Neural progenitor cell (in vitro differentiated cells): ENCODE measurements at regions not wholly inside any gene's neighbourhood (a gene's known extent, or its start where the extent isn't known, plus 50 kb on each side); places are given as distances from the start of the nearest gene placed in this dataset.

ENCODE experiments used
- EZH2 ChIP-seq: fragments of 200-600 bp; sonication (generic); IDR thresholded peaks from 2 replicates; pipeline ENCODE4 v1.6.1; 2017; ENCODE audit warnings: antibody characterized with exemption, mild to moderate bottlenecking, moderate library complexity
- TF ChIP-seq, protein P1 (sequence below): fragments of 200-600 bp; sonication (generic); IDR thresholded peaks from 2 replicates; pipeline ENCODE4 v1.5.1; 2017; ENCODE audit warnings: antibody characterized with exemption, mild to moderate bottlenecking

DNA sequence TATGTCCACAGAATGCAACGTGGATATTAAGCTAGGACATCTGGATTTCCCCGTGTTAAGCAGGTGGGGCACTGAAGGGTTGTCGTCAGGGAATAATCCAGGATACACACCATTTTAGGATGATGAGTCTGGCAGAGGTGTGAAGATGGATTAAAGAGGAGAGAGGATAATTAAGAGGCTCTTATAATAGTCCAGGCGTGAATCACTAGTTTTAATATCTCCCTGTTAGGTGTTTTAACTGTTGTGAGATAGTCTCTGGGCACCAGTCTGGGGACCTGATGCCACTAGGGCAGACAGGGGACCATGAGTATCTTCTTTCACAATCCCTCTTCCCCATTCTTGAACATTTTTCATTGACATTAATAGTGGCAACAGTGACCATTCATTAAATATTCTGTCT lies 216.7 kb downstream of the TBX5 start:
- TF ChIP-seq, protein P1, sequence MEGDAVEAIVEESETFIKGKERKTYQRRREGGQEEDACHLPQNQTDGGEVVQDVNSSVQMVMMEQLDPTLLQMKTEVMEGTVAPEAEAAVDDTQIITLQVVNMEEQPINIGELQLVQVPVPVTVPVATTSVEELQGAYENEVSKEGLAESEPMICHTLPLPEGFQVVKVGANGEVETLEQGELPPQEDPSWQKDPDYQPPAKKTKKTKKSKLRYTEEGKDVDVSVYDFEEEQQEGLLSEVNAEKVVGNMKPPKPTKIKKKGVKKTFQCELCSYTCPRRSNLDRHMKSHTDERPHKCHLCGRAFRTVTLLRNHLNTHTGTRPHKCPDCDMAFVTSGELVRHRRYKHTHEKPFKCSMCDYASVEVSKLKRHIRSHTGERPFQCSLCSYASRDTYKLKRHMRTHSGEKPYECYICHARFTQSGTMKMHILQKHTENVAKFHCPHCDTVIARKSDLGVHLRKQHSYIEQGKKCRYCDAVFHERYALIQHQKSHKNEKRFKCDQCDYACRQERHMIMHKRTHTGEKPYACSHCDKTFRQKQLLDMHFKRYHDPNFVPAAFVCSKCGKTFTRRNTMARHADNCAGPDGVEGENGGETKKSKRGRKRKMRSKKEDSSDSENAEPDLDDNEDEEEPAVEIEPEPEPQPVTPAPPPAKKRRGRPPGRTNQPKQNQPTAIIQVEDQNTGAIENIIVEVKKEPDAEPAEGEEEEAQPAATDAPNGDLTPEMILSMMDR, result no peak
- TF ChIP-seq EZH2, result no peak
